Stimulated activated CD4-positive, alpha-beta T cell treated with anti-CD3 and anti-CD28 coated beads, Interleukin-4, amount 100 ng/mL, for 24 hours (primary cell): ENCODE measurements at regions not wholly inside any gene's neighbourhood (a gene's known extent, or its start where the extent isn't known, plus 50 kb on each side); places are given as distances from the start of the nearest gene placed in this dataset.
"Not testable (repeated sequence)": the region's sequence is repeated elsewhere in the genome, so short reads cannot be mapped to it uniquely, and the experiment has no call there.

Experiments used
- DNase-seq: peaks from one replicate; pipeline ENCODE4 v3.0.0-alpha.2; 2020

- no peak for DNase-seq
These were observed 78.2 kb upstream of the TRPM1 start for GRCh38 chr15:31179693-31180092.

GRCh38 chr15:31193291-31193690 lies 91.8 kb upstream of the TRPM1 start:
- DNase-seq: no peak

GRCh38 chr15:31195871-31196270 lies 94.3 kb upstream of the TRPM1 start:
- DNase-seq: no peak

- peak; percentile 43 for DNase-seq
These were observed 96.2 kb upstream of the TRPM1 start for GRCh38 chr15:31197497-31198414.

GRCh38 chr15:31200735-31201151 lies 99.2 kb upstream of the TRPM1 start:
- DNase-seq: peak; percentile 57

GRCh38 chr15:31202953-31203352 lies 101.4 kb upstream of the TRPM1 start:
- DNase-seq: no peak

- DNase-seq: no peak
These were observed 102.5 kb upstream of the TRPM1 start for GRCh38 chr15:31203999-31204398.

- DNase-seq: no peak
These were observed 105.1 kb upstream of the TRPM1 start for GRCh38 chr15:31206386-31207181.

GRCh38 chr15:31207246-31207645 lies 105.7 kb upstream of the TRPM1 start:
- no peak for DNase-seq

- not testable (repeated sequence) for DNase-seq
These were observed 106.3 kb upstream of the TRPM1 start for GRCh38 chr15:31207861-31208260.

- DNase-seq: no peak
These were observed 107.3 kb upstream of the TRPM1 start for GRCh38 chr15:31208817-31209216.

- DNase-seq: no peak
These were observed 109.8 kb upstream of the TRPM1 start for GRCh38 chr15:31211353-31211752.

GRCh38 chr15:31212326-31213080 lies 111.0 kb upstream of the TRPM1 start:
- DNase-seq: no peak

GRCh38 chr15:31214158-31214863 lies 112.3 kb upstream of the KLF13 start:
- DNase-seq: no peak

- DNase-seq: no peak
These were observed 111.7 kb upstream of the KLF13 start for GRCh38 chr15:31214864-31215489.

- DNase-seq: peak; percentile 86
These were observed 111.0 kb upstream of the KLF13 start for GRCh38 chr15:31215490-31216214.

- peak; percentile 42 for DNase-seq
These were observed 110.3 kb upstream of the KLF13 start for GRCh38 chr15:31216215-31216911.

GRCh38 chr15:31217067-31217466 lies 109.6 kb upstream of the KLF13 start:
- DNase-seq: no peak

GRCh38 chr15:31217566-31218270 lies 108.9 kb upstream of the KLF13 start:
- no peak for DNase-seq

GRCh38 chr15:31219221-31219620 lies 107.4 kb upstream of the KLF13 start:
- DNase-seq: no peak
